CD4-positive, alpha-beta T cell (primary cell): ENCODE measurements at regions not wholly inside any gene's neighbourhood (a gene's known extent, or its start where the extent isn't known, plus 50 kb on each side); places are given as distances from the start of the nearest gene placed in this dataset.
"Not testable (repeated sequence)": the region's sequence is repeated elsewhere in the genome, so short reads cannot be mapped to it uniquely, and the experiment has no call there.

Experiments
- ATAC-seq: fragments of 200-7000 bp; cut with Tn5 transposase; one replicate; pipeline ENCODE4 v1.10.0; 2022; ENCODE audit warnings: mild to moderate bottlenecking; ENCODE audit not compliant: poor library complexity
- CTCF ChIA-PET: fragments of 350-600 bp; sonication (Branson Sonifier 250); formaldehyde crosslinking; loops from one replicate; lab custom pipeline; 2021; ENCODE audit warnings: antibody characterized with exemption, inconsistent platforms; lab: Charles Lee
- POLR2A ChIA-PET: fragments of 350-600 bp; sonication (Branson Sonifier 250); formaldehyde crosslinking; loops from one replicate; lab custom pipeline; 2021; ENCODE audit warnings: antibody characterized with exemption, inconsistent platforms; lab: Charles Lee
- DNase-seq, 14 experiments: peaks; one replicate each; pipeline ENCODE4 v3.0.0-alpha.2; 2013 to 2020; ENCODE audit warnings: mixed read lengths in 2 of 14
- H3K27ac ChIP-seq, 2 donors: one replicate each; pipeline versions ENCODE4 v1.5.1 to v1.7.0; 2013; ENCODE audit warnings: low read length in 2 of 2, low read depth in 1 of 2, mild to moderate bottlenecking in 1 of 2
- H3K27me3 ChIP-seq, 2 experiments: 1 replicate in 1 of 2; 2 replicates in 1 of 2; pipeline versions ENCODE4 v1.6.1 to v1.7.0; 2013; ENCODE audit warnings: low read length in 2 of 2, control low read depth in 1 of 2, mild to moderate bottlenecking in 1 of 2, moderate library complexity in 1 of 2; ENCODE audit not compliant: insufficient read depth in 2 of 2, control insufficient read depth in 1 of 2
- H3K36me3 ChIP-seq: one replicate; pipeline ENCODE4 v1.6.1; 2013; ENCODE audit warnings: low read length, control low read depth; ENCODE audit not compliant: insufficient read depth
- H3K4me1 ChIP-seq: one replicate; pipeline ENCODE4 v1.6.1; 2013; ENCODE audit warnings: low read length, control low read depth; ENCODE audit not compliant: insufficient read depth
- H3K4me3 ChIP-seq: one replicate; pipeline ENCODE4 v1.5.1; 2013; ENCODE audit warnings: mild to moderate bottlenecking, low read length, moderate library complexity
- H3K9me3 ChIP-seq, 2 experiments: 1 replicate in 1 of 2; 2 replicates in 1 of 2; pipeline versions ENCODE4 v1.6.1 to v1.7.0; 2013; ENCODE audit warnings: low read length in 2 of 2, mild to moderate bottlenecking in 2 of 2, control low read depth in 1 of 2, moderate library complexity in 1 of 2; ENCODE audit not compliant: control insufficient read depth in 1 of 2, insufficient read depth in 1 of 2
- H3K27ac Mint-ChIP-seq: one replicate; pipeline ENCODE4 v1.8.0; 2020; ENCODE audit warnings: mixed read lengths
- H3K27me3 Mint-ChIP-seq: one replicate; pipeline ENCODE4 v1.8.0; 2021; ENCODE audit warnings: mixed read lengths
- H3K36me3 Mint-ChIP-seq: one replicate; pipeline ENCODE4 v1.8.0; 2021; ENCODE audit warnings: low read depth, mixed read lengths
- H3K4me1 Mint-ChIP-seq: one replicate; pipeline ENCODE4 v1.8.0; 2021; ENCODE audit warnings: low read depth, mixed read lengths
- H3K4me3 Mint-ChIP-seq: one replicate; pipeline ENCODE4 v1.8.0; 2020; ENCODE audit warnings: mild to moderate bottlenecking, mixed read lengths
- H3K9me3 Mint-ChIP-seq: one replicate; pipeline ENCODE4 v1.8.0; 2020; ENCODE audit warnings: mixed read lengths
- intact Hi-C, 2 experiments: fragments of 100-400 bp; cut with DNase I in 1 of 2; cut with micrococcal nuclease in 1 of 2; formaldehyde crosslinking; loops; one replicate each; pipeline versions ENCODE4 v1.15.1 to v1.9.0; 2023 to 2025; cut with DNase I, micrococcal nuclease
- TF ChIP-seq, protein P1 (sequence below): fragments of 200-600 bp; IDR thresholded peaks from one replicate; pipeline ENCODE4 v1.8.0; 2022; ENCODE audit warnings: antibody characterized with exemption, mild to moderate bottlenecking

DNA sequence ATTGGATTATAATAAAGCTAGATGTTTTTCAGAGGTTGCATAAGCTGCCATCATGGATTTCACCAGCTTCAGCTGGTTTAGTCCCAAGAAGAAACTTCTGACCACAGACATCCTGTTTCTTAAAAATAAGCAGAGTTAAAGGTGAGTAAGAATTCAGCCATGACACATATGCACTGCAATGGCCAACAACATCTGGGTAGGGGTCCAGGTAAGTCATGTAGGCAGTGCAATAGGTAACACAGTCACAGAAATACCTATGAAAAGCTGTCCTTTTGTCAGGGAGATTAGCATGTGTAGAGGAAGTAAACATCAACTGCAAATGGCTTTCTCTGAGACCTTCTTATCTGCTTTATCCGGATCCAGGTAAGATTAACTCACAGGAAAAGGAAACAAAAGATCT is 85.6 kb downstream of the PPIAL4G start:
- Mint-ChIP-seq H3K4me3 (peak overlapping the region; percentile 74), H3K27ac (peak overlapping the region; percentile 90), H3K4me1 (peaks cover 33% of the 10 kb centered on the region)
- peak; percentile 34 for ATAC-seq
- H3K4me3 ChIP-seq, H3K27me3 Mint-ChIP-seq, H3K9me3 ChIP-seq, H3K27me3 ChIP-seq, intact Hi-C loops, H3K36me3 ChIP-seq, H3K9me3 Mint-ChIP-seq, CTCF ChIA-PET, H3K36me3 Mint-ChIP-seq: not testable (repeated sequence)
- POLR2A ChIA-PET = interaction anchor here (0.6 to 1.6 kb wide), 2 partner anchors 9 to 25 kb away, joined by 3 read pairs; no protein-coding TSS in a partner anchor
- H3K27ac ChIP-seq = peak overlapping the region in 1 of 2 donors; percentile 44
- peak in 3 of 14 experiments; percentile 23 to 69 (median 27) for DNase-seq
- peaks cover 20% of the 10 kb centered on the region for H3K4me1 ChIP-seq

DNA sequence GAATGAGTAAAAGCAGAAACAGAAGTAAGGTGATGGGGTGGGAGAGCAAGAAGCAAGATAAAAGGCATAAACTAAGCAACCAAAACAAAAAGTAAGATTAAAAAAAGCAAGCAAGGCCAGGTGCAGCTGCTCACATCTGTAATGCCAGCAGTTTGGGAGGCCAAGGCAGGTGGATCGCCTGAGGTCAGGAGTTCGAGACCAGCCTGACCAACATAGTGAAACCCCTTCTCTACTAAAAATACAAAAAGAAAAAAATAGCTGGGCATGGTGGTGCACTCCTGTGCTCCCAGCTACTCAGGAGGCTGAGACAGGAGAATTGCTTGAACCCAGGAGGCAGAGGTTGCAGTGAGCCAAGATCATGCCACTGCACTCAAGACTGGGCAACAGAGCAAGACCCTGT is 90.6 kb downstream of the PPIAL4G start:
- H3K36me3 ChIP-seq, H3K9me3 Mint-ChIP-seq, DNase-seq, ATAC-seq, CTCF ChIA-PET, H3K9me3 ChIP-seq, H3K4me3 ChIP-seq, H3K27me3 ChIP-seq, H3K27ac Mint-ChIP-seq, H3K4me3 Mint-ChIP-seq, H3K36me3 Mint-ChIP-seq, H3K27me3 Mint-ChIP-seq, H3K27ac ChIP-seq, intact Hi-C loops: not testable (repeated sequence)
- H3K4me1 ChIP-seq = peaks cover 16% of the 10 kb centered on the region
- peaks cover 26% of the 10 kb centered on the region for H3K4me1 Mint-ChIP-seq
- POLR2A ChIA-PET = interaction anchor here (0.7 to 1.8 kb wide), 2 partner anchors 10 to 19 kb away, joined by 5 to 9 read pairs; no protein-coding TSS in a partner anchor

GRCh38 chr1:148391323-148391722 is 91.8 kb downstream of the PPIAL4G start:
- POLR2A ChIA-PET = interaction anchor here (1.8 kb wide), 1 partner anchor 18 kb away, joined by 9 read pairs; no protein-coding TSS in a partner anchor

DNA sequence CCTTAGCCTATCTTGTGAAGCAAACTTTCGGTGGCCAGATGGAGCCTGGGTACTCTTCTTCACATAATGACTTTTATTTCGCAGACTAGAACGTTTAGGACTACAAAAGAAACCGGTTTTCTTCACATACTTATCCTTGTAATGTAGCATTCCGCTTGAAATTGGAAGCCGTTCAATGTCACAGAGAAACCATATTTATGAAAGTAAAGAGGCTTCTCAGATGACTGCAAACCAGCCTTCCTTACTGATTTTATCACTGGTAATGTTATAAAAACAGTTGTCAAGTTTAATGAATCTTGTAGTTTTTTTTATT is 94.1 kb downstream of the PPIAL4G start:
- H3K36me3 ChIP-seq = no peaks in the 10 kb centered on the region
- Mint-ChIP-seq H3K4me3 (peak overlapping the region; percentile 94), H3K27ac (peak overlapping the region; percentile 98), H3K36me3 (no peaks in the 10 kb centered on the region), H3K9me3 (no peaks in the 10 kb centered on the region), H3K27me3 (no peaks in the 10 kb centered on the region), H3K4me1 (peaks cover 44% of the 10 kb centered on the region)
- TF ChIP-seq, protein P1, sequence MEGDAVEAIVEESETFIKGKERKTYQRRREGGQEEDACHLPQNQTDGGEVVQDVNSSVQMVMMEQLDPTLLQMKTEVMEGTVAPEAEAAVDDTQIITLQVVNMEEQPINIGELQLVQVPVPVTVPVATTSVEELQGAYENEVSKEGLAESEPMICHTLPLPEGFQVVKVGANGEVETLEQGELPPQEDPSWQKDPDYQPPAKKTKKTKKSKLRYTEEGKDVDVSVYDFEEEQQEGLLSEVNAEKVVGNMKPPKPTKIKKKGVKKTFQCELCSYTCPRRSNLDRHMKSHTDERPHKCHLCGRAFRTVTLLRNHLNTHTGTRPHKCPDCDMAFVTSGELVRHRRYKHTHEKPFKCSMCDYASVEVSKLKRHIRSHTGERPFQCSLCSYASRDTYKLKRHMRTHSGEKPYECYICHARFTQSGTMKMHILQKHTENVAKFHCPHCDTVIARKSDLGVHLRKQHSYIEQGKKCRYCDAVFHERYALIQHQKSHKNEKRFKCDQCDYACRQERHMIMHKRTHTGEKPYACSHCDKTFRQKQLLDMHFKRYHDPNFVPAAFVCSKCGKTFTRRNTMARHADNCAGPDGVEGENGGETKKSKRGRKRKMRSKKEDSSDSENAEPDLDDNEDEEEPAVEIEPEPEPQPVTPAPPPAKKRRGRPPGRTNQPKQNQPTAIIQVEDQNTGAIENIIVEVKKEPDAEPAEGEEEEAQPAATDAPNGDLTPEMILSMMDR = no peak
- H3K9me3 ChIP-seq = no peaks in the 10 kb centered on the region
- ChIA-PET POLR2A (interaction anchor here (0.6 to 1.7 kb wide), 11 partner anchors 9 to 1498 kb away, joined by 3 to 76 read pairs (median 4); a partner anchor contains a TSS), CTCF (interaction anchor here (0.8 to 1.0 kb wide), 2 partner anchors 14 to 18 kb away, joined by 3 to 4 read pairs; no protein-coding TSS in a partner anchor)
- intact Hi-C loops = loop anchor here in 1 of 2 experiments (2.0 kb wide), 2 partner anchors 14 to 16 kb away; no protein-coding TSS in a partner anchor
- no peak for DNase-seq
- no peaks in the 10 kb centered on the region for H3K27me3 ChIP-seq
- H3K4me1 ChIP-seq = peaks cover 29% of the 10 kb centered on the region
- no peak for ATAC-seq
- peak overlapping the region; percentile 61 for H3K4me3 ChIP-seq
- H3K27ac ChIP-seq = peak overlapping the region; percentile 86 to 93

More at GRCh38 chr1:148391323-148391722, 91.8 kb downstream of the PPIAL4G start:
- H3K27me3 ChIP-seq, intact Hi-C loops, H3K36me3 Mint-ChIP-seq, CTCF ChIA-PET, H3K4me3 Mint-ChIP-seq, H3K27me3 Mint-ChIP-seq, H3K9me3 ChIP-seq, H3K27ac ChIP-seq, ATAC-seq, H3K4me3 ChIP-seq, DNase-seq, H3K36me3 ChIP-seq, H3K9me3 Mint-ChIP-seq: not testable (repeated sequence)
- H3K4me1 Mint-ChIP-seq = peaks cover 24% of the 10 kb centered on the region
- H3K27ac Mint-ChIP-seq = peak overlapping the region; percentile 32
- H3K4me1 ChIP-seq = peaks cover 19% of the 10 kb centered on the region
